ENCODE measurements at regions not wholly inside any gene's neighbourhood (a gene's known extent, or its start where the extent isn't known, plus 50 kb on each side); places are given as distances from the start of the nearest gene placed in this dataset.
A peak's percentile ranks its signal among the peaks of the same experiment; 100 is the strongest.

GRCh38 chr3:193021506-193022010, 103.9 kb upstream of the MB21D2 start:
- Histone ChIP-seq H3K4me3 (no peak overlapping the region), H3K9ac (ENCODE audit: insufficient read depth in 1 of 2, low read length in 2 of 2) (no peak overlapping the region), H3K36me3 (ENCODE audit: control insufficient read depth in 4 of 4, insufficient read depth in 4 of 4, low read length in 4 of 4) (no peaks in the 10 kb centered on the region), H3K27me3 (ENCODE audit: control insufficient read depth in 3 of 3, insufficient read depth in 3 of 3, low read length in 2 of 3) (no peaks in the 10 kb centered on the region), H3K27ac (ENCODE audit: low read depth in 1 of 2, low read length in 1 of 2) (no peak overlapping the region), H3K9me3 (ENCODE audit: control insufficient read depth in 4 of 4, insufficient read depth in 3 of 4, low read length in 3 of 4) (no peaks in the 10 kb centered on the region), H3K4me1 (ENCODE audit: control insufficient read depth in 5 of 5, insufficient read depth in 5 of 5, low read length in 5 of 5) (peaks cover 0 to 2% (median 0%) of the 10 kb centered on the region in 5 donors)
- WGBS, 2 donors: 65 to 77% methylated on average over 7 of the region's 7 CpGs
- no peak for DNase-seq
- ATAC-seq (ENCODE audit: insufficient read depth, low FRiP score): no peak
- TF ChIP-seq, protein P1, sequence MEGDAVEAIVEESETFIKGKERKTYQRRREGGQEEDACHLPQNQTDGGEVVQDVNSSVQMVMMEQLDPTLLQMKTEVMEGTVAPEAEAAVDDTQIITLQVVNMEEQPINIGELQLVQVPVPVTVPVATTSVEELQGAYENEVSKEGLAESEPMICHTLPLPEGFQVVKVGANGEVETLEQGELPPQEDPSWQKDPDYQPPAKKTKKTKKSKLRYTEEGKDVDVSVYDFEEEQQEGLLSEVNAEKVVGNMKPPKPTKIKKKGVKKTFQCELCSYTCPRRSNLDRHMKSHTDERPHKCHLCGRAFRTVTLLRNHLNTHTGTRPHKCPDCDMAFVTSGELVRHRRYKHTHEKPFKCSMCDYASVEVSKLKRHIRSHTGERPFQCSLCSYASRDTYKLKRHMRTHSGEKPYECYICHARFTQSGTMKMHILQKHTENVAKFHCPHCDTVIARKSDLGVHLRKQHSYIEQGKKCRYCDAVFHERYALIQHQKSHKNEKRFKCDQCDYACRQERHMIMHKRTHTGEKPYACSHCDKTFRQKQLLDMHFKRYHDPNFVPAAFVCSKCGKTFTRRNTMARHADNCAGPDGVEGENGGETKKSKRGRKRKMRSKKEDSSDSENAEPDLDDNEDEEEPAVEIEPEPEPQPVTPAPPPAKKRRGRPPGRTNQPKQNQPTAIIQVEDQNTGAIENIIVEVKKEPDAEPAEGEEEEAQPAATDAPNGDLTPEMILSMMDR (IDR thresholded peaks at IDR 0.05; ENCODE audit: control extremely low read depth, extremely low read depth): no peak

DNA sequence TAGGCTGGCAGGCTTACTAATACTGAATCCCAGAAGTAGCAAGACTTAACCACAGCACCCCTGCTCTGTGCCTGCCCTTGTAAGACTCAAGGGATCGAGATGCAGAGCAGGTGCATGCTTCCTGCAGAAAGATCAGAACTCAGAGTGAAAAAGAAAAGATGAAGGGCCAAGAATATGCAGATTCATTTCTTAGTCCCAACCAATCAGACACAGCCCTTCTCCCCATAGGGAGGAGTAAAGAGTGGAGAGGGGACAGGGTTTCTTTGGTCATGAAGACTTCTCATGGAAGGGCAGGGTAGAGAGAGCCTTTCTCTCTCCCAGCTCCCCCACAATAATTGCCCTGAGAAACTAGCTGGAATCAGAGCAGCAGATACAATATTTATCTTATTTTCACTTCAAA, 105.6 kb upstream of the MB21D2 start:
- H3K4me3 ChIP-seq: no peak overlapping the region
- no peaks in the 10 kb centered on the region for H3K36me3 ChIP-seq (ENCODE audit: control insufficient read depth in 4 of 4, insufficient read depth in 4 of 4, low read length in 4 of 4)
- DNase-seq (no peak), ATAC-seq (ENCODE audit: insufficient read depth, low FRiP score) (no peak)
- H3K9ac ChIP-seq (ENCODE audit: insufficient read depth in 1 of 2, low read length in 2 of 2): no peak overlapping the region
- H3K27me3 ChIP-seq (ENCODE audit: control insufficient read depth in 3 of 3, insufficient read depth in 3 of 3, low read length in 2 of 3): peaks cover 0 to 1% (median 0%) of the 10 kb centered on the region in 3 donors
- H3K27ac ChIP-seq (ENCODE audit: low read depth in 1 of 2, low read length in 1 of 2): no peak overlapping the region
- 77 to 84% methylated on average over 1 of the region's 1 CpG for WGBS, 2 donors
- TF ChIP-seq, protein P1 (IDR thresholded peaks at IDR 0.05; ENCODE audit: control extremely low read depth, extremely low read depth): no peak
- H3K9me3 ChIP-seq (ENCODE audit: control insufficient read depth in 4 of 4, insufficient read depth in 3 of 4, low read length in 3 of 4): no peaks in the 10 kb centered on the region
- no peaks in the 10 kb centered on the region for H3K4me1 ChIP-seq (ENCODE audit: control insufficient read depth in 5 of 5, insufficient read depth in 5 of 5, low read length in 5 of 5)

DNA sequence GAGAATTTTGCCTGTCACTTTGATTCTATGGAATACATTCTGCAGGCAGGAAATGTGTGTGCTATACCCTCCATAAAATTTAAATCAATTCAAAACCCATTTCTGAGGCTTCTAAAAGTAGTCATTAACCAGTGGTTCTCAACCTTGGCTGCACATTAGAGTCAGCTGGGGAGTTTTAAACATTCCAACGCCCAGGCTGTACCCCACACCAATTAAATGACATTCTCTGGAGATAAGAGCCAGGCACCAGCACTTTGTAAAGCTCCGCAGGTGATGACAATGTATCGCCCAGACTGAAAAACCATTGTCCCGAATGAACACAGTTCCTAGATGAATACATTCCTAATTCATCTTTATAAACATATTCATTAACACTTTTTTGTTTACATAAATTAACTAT, 110.6 kb upstream of the MB21D2 start:
- Histone ChIP-seq H3K4me1 (ENCODE audit: control insufficient read depth in 5 of 5, insufficient read depth in 5 of 5, low read length in 5 of 5) (no peaks in the 10 kb centered on the region), H3K27ac (ENCODE audit: low read depth in 1 of 2, low read length in 1 of 2) (no peak overlapping the region), H3K4me3 (no peak overlapping the region), H3K9me3 (ENCODE audit: control insufficient read depth in 4 of 4, insufficient read depth in 3 of 4, low read length in 3 of 4) (no peaks in the 10 kb centered on the region), H3K36me3 (ENCODE audit: control insufficient read depth in 4 of 4, insufficient read depth in 4 of 4, low read length in 4 of 4) (no peaks in the 10 kb centered on the region), H3K9ac (ENCODE audit: insufficient read depth in 1 of 2, low read length in 2 of 2) (no peak overlapping the region), H3K27me3 (ENCODE audit: control insufficient read depth in 3 of 3, insufficient read depth in 3 of 3, low read length in 2 of 3) (peaks cover 0 to 3% (median 0%) of the 10 kb centered on the region in 3 donors)
- ATAC-seq (ENCODE audit: insufficient read depth, low FRiP score): no peak
- 67 to 69% methylated on average over 4 of the region's 4 CpGs for WGBS, 2 donors
- no peak for DNase-seq
- TF ChIP-seq, protein P1 (IDR thresholded peaks at IDR 0.05; ENCODE audit: control extremely low read depth, extremely low read depth): no peak

- TF ChIP-seq, protein P1 (IDR thresholded peaks at IDR 0.05; ENCODE audit: control extremely low read depth, extremely low read depth): no peak
- ATAC-seq (ENCODE audit: insufficient read depth, low FRiP score) (peak; percentile 49), DNase-seq (peak in 1 of 3 donors; percentile 8)
- Histone ChIP-seq H3K4me1 (ENCODE audit: control insufficient read depth in 5 of 5, insufficient read depth in 5 of 5, low read length in 5 of 5) (no peaks in the 10 kb centered on the region), H3K36me3 (ENCODE audit: control insufficient read depth in 4 of 4, insufficient read depth in 4 of 4, low read length in 4 of 4) (no peaks in the 10 kb centered on the region), H3K27me3 (ENCODE audit: control insufficient read depth in 3 of 3, insufficient read depth in 3 of 3, low read length in 2 of 3) (peaks cover 0 to 3% (median 0%) of the 10 kb centered on the region in 3 donors), H3K4me3 (no peak overlapping the region), H3K9ac (ENCODE audit: insufficient read depth in 1 of 2, low read length in 2 of 2) (no peak overlapping the region), H3K27ac (ENCODE audit: low read depth in 1 of 2, low read length in 1 of 2) (no peak overlapping the region), H3K9me3 (ENCODE audit: control insufficient read depth in 4 of 4, insufficient read depth in 3 of 4, low read length in 3 of 4) (no peaks in the 10 kb centered on the region)
- WGBS, 2 donors: 4 to 11% methylated on average over 2 of the region's 2 CpGs
Measured at GRCh38 chr3:193029800-193030199, 112.1 kb upstream of the MB21D2 start.
